ENCODE measurements at regions not wholly inside any gene's neighbourhood (a gene's known extent, or its start where the extent isn't known, plus 50 kb on each side); places are given as distances from the start of the nearest gene placed in this dataset.

DNA sequence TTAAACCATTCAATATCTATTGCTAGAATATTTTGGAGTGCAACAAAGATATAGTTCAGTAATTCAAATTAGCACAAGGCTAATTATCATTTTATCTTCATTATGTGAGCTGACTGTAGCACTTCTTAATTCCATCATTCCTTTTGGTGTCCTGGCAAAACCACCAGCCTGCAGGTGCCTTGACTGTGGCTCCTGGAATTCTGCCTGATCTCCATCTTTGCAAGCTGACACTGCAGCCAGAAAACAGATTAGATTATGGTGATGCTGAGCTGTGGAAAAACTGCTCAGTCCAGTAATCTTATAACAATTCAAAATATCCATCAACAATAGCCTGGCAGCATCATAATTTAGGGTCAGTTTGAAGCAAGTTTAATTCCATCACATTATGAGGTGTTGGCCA is 919.5 kb downstream of the DTWD2 start:
- no peaks in the 10 kb centered on the region for H3K36me3 Mint-ChIP-seq (ENCODE audit: low read depth)
- Histone ChIP-seq H3F3A (replicated peaks; ENCODE audit: low read depth) (no peaks in the 10 kb centered on the region), H3K27me3 (ENCODE audit: insufficient read depth) (no peaks in the 10 kb centered on the region), H3K4me1 (ENCODE audit: insufficient read depth) (no peaks in the 10 kb centered on the region), H3K9me2 (ENCODE audit: insufficient read depth) (no peaks in the 10 kb centered on the region), H3K79me2 (replicated peaks; ENCODE audit: insufficient read depth) (no peaks in the 10 kb centered on the region), H3K36me3 (ENCODE audit: insufficient read depth) (no peaks in the 10 kb centered on the region), H3K4me3 (no peak overlapping the region), H3K4me2 (no peak overlapping the region), H3K27ac (ENCODE audit: low read depth) (no peak overlapping the region), H2AFZ (no peak overlapping the region), H4K20me1 (replicated peaks; ENCODE audit: insufficient read depth) (no peaks in the 10 kb centered on the region)
- TF ChIP-seq EZH2phosphoT487 (IDR thresholded peaks at IDR 0.05; ENCODE audit: unreplicated experiment) (no peak), NANOG (IDR thresholded peaks at IDR 0.05; ENCODE audit: borderline replicate concordance) (no peak), STAT1 (IDR thresholded peaks at IDR 0.05; ENCODE audit: unreplicated experiment) (no peak), POLR2AphosphoS5 (IDR thresholded peaks at IDR 0.05; ENCODE audit: low read depth) (no peak), JUNB (IDR thresholded peaks at IDR 0.05; ENCODE audit: unreplicated experiment) (no peak), ZNF114 (CRISPR knock-in tag; IDR thresholded peaks at IDR 0.05) (no peak), EZH2 (IDR thresholded peaks at IDR 0.05; ENCODE audit: low read depth, unreplicated experiment) (no peak), CREB1 (CRISPR knock-in tag; IDR thresholded peaks at IDR 0.05; ENCODE audit: low read depth) (no peak), ZNF331 (CRISPR knock-in tag; IDR thresholded peaks at IDR 0.05; ENCODE audit: low read depth) (no peak)
- TF ChIP-seq, protein P1, sequence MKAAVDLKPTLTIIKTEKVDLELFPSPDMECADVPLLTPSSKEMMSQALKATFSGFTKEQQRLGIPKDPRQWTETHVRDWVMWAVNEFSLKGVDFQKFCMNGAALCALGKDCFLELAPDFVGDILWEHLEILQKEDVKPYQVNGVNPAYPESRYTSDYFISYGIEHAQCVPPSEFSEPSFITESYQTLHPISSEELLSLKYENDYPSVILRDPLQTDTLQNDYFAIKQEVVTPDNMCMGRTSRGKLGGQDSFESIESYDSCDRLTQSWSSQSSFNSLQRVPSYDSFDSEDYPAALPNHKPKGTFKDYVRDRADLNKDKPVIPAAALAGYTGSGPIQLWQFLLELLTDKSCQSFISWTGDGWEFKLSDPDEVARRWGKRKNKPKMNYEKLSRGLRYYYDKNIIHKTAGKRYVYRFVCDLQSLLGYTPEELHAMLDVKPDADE (IDR thresholded peaks at IDR 0.05), result no peak
- TF ChIP-seq, protein P2, sequence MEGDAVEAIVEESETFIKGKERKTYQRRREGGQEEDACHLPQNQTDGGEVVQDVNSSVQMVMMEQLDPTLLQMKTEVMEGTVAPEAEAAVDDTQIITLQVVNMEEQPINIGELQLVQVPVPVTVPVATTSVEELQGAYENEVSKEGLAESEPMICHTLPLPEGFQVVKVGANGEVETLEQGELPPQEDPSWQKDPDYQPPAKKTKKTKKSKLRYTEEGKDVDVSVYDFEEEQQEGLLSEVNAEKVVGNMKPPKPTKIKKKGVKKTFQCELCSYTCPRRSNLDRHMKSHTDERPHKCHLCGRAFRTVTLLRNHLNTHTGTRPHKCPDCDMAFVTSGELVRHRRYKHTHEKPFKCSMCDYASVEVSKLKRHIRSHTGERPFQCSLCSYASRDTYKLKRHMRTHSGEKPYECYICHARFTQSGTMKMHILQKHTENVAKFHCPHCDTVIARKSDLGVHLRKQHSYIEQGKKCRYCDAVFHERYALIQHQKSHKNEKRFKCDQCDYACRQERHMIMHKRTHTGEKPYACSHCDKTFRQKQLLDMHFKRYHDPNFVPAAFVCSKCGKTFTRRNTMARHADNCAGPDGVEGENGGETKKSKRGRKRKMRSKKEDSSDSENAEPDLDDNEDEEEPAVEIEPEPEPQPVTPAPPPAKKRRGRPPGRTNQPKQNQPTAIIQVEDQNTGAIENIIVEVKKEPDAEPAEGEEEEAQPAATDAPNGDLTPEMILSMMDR (conservative IDR thresholded peaks at IDR 0.05; ENCODE audit: low read depth in 2 of 2), result no peak
- TF ChIP-seq, protein P3, sequence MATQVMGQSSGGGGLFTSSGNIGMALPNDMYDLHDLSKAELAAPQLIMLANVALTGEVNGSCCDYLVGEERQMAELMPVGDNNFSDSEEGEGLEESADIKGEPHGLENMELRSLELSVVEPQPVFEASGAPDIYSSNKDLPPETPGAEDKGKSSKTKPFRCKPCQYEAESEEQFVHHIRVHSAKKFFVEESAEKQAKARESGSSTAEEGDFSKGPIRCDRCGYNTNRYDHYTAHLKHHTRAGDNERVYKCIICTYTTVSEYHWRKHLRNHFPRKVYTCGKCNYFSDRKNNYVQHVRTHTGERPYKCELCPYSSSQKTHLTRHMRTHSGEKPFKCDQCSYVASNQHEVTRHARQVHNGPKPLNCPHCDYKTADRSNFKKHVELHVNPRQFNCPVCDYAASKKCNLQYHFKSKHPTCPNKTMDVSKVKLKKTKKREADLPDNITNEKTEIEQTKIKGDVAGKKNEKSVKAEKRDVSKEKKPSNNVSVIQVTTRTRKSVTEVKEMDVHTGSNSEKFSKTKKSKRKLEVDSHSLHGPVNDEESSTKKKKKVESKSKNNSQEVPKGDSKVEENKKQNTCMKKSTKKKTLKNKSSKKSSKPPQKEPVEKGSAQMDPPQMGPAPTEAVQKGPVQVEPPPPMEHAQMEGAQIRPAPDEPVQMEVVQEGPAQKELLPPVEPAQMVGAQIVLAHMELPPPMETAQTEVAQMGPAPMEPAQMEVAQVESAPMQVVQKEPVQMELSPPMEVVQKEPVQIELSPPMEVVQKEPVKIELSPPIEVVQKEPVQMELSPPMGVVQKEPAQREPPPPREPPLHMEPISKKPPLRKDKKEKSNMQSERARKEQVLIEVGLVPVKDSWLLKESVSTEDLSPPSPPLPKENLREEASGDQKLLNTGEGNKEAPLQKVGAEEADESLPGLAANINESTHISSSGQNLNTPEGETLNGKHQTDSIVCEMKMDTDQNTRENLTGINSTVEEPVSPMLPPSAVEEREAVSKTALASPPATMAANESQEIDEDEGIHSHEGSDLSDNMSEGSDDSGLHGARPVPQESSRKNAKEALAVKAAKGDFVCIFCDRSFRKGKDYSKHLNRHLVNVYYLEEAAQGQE (IDR thresholded peaks at IDR 0.05; ENCODE audit: unreplicated experiment), result no peak
- TF ChIP-seq, protein P4, sequence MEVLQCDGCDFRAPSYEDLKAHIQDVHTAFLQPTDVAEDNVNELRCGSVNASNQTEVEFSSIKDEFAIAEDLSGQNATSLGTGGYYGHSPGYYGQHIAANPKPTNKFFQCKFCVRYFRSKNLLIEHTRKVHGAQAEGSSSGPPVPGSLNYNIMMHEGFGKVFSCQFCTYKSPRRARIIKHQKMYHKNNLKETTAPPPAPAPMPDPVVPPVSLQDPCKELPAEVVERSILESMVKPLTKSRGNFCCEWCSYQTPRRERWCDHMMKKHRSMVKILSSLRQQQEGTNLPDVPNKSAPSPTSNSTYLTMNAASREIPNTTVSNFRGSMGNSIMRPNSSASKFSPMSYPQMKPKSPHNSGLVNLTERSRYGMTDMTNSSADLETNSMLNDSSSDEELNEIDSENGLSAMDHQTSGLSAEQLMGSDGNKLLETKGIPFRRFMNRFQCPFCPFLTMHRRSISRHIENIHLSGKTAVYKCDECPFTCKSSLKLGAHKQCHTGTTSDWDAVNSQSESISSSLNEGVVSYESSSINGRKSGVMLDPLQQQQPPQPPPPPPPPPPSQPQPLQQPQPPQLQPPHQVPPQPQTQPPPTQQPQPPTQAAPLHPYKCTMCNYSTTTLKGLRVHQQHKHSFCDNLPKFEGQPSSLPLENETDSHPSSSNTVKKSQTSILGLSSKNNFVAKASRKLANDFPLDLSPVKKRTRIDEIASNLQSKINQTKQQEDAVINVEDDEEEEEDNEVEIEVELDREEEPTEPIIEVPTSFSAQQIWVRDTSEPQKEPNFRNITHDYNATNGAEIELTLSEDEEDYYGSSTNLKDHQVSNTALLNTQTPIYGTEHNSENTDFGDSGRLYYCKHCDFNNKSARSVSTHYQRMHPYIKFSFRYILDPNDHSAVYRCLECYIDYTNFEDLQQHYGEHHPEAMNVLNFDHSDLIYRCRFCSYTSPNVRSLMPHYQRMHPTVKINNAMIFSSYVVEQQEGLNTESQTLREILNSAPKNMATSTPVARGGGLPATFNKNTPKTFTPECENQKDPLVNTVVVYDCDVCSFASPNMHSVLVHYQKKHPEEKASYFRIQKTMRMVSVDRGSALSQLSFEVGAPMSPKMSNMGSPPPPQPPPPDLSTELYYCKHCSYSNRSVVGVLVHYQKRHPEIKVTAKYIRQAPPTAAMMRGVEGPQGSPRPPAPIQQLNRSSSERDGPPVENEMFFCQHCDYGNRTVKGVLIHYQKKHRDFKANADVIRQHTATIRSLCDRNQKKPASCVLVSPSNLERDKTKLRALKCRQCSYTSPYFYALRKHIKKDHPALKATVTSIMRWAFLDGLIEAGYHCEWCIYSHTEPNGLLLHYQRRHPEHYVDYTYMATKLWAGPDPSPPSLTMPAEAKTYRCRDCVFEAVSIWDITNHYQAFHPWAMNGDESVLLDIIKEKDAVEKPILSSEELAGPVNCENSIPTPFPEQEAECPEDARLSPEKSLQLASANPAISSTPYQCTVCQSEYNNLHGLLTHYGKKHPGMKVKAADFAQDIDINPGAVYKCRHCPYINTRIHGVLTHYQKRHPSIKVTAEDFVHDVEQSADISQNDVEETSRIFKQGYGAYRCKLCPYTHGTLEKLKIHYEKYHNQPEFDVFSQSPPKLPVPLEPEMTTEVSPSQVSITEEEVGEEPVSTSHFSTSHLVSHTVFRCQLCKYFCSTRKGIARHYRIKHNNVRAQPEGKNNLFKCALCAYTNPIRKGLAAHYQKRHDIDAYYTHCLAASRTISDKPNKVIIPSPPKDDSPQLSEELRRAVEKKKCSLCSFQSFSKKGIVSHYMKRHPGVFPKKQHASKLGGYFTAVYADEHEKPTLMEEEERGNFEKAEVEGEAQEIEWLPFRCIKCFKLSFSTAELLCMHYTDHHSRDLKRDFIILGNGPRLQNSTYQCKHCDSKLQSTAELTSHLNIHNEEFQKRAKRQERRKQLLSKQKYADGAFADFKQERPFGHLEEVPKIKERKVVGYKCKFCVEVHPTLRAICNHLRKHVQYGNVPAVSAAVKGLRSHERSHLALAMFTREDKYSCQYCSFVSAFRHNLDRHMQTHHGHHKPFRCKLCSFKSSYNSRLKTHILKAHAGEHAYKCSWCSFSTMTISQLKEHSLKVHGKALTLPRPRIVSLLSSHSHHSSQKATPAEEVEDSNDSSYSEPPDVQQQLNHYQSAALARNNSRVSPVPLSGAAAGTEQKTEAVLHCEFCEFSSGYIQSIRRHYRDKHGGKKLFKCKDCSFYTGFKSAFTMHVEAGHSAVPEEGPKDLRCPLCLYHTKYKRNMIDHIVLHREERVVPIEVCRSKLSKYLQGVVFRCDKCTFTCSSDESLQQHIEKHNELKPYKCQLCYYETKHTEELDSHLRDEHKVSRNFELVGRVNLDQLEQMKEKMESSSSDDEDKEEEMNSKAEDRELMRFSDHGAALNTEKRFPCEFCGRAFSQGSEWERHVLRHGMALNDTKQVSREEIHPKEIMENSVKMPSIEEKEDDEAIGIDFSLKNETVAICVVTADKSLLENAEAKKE (CRISPR knock-in tag; IDR thresholded peaks at IDR 0.05), result no peak
- peaks cover 4% of the 10 kb centered on the region; the same call in 2 of the 3 replicates for H3K4me1 Mint-ChIP-seq
- DNase-seq (ENCODE audit: low spot score), result no peak
- no peaks in the 10 kb centered on the region for H3K27me3 Mint-ChIP-seq (ENCODE audit: insufficient read depth, low read depth, poor library complexity)
- H3K9me3 Mint-ChIP-seq, result no peaks in the 10 kb centered on the region
- no peak overlapping the region for H3K27ac Mint-ChIP-seq
- ATAC-seq, result no peak
- no peak overlapping the region for H3K4me3 Mint-ChIP-seq

Measured in GM23338 (cell line).